ENCODE measurements at regions not wholly inside any gene's neighbourhood (a gene's known extent, or its start where the extent isn't known, plus 50 kb on each side); places are given as distances from the start of the nearest gene placed in this dataset.

GRCh38 chr3:5429517-5429890 is 242.0 kb downstream of the EDEM1 start:
- DNase-seq: no peak

DNA sequence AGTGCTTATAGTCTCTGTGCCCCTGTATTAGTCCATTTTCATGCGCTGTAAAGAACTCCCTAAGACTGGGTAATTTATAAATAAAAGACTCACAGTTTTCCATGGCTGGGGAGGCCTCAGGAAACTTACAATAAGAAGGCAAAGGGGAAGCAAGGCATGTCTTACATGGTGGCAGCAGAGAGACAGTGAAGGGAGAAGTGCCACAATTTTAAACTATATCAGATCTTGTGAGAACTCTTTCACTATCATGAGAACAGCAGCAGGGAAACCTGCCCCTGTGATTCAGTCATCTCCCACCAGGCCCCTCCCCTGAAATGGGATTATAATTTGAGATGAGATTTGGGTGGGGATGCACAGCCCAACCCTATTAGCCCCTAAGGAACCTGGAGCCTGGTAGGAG is 243.2 kb downstream of the EDEM1 start:
- DNase-seq: no peak

GRCh38 chr3:5431146-5431545 is 243.6 kb downstream of the EDEM1 start:
- no peak for DNase-seq

DNA sequence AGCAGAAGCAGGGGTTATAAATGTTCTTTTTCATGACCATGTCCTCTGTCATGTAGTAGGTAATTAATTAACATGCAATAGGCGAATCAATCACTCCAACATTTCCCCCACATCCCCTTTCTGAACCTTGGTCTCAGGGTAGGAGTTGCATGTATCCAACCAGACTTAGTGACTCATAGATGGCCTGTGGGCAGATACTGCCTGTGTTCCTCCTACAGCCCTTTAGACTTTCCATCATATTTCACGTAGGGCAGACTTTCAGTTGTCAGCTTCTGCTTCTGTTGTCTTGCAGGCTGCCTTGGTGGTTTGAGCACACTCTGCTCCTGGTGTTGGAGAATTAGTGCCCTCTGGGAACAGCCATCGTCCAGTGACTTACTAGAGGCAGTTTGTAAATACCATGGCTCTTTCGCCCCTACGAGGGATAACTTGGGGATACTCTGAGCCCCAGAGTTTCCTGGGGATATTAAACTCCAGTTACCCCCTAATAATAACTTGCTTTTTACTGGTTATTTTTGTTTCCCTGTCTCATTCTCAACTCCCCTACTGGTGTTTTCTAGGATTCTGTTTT is 244.4 kb downstream of the EDEM1 start:
- no peak for DNase-seq

DNA sequence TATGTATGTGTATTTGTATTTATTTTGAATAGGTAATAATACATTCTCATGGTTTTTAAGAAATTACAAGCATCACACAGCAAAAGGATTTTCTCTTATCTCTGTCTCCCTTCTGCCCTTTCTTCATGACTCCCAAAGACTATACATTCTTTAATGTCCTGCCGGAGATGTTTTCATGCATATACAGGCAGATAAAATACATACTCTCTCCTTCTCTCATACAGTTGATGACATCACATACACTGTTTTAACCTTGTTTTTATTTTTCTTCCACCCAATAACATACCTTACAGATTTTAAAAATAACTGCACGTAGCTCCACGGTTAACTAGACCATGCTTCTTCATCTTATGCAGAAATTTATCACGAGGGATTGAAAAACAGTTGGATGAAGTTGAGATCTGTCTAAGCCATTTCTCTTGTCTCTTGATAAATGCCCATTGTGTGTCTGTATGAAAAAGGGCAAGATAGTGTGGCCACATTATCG is 249.8 kb downstream of the EDEM1 start:
- no peak for DNase-seq

GRCh38 chr3:5437783-5438323 is 250.3 kb downstream of the EDEM1 start:
- no peak for DNase-seq

DNA sequence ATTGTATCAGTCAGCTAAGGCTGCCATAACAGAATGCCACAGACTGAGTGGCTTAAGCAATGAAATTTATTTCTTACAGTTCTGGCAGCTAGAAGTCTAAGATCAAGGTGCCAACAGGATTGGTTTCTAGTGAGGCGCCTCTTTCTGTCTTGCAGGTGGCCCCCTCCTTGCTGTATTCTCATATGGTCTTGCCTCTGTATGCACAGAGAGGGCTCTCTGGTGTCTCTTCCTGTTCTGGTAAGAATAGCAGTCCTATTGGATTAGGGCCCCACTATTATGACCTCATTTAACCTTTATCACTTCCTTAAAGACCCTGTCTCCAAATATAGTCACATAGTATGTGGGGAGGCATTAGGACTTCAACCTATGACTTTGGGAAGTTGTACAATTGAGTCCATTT is 253.9 kb downstream of the EDEM1 start:
- no peak for DNase-seq

- DNase-seq: no peak
Observed at GRCh38 chr3:5442106-5442785, 254.7 kb downstream of the EDEM1 start.

DNA sequence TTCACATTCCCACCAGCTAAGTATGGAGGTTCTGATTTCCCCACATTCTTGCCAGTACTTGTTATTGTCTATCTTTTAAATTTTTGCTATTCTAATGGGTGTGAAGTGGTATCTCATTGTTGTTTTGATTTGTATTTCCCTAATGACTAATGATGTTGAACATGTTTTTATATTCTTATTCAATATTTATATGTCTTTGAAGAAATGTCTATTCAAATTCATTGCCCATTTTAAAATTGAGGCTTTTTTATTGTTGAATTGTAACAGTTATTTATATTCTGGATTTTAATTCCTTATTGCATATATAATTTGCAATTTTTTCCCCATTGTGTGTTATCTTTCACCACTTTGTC is 255.3 kb downstream of the EDEM1 start:
- no peak for DNase-seq

- no peak for DNase-seq
Observed at GRCh38 chr3:5444253-5444652, 256.7 kb downstream of the EDEM1 start.

DNA sequence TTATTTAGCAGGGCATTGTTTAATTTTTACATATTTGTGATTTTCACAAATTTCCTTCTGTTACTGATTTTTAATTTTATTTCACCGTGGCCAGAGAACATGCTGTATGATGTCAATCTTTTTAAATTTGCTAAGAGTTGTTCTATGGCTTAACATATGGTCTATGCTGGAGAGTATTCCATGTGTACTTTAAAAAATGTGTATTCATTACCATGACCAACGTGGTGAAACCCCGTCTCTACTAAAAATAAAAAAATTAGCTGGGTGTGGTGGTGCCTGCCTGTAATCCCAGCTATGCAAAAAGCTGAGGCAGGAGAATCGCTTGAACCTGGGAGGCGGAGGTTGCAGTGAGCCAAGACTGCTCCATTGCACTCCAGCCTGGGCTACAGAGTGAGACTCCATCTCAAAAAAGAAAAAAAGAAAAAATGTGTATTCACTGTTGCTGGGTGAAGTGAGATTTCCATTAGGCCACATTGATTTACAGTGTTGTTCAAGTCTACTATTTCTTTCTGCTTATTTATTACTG is 258.2 kb downstream of the EDEM1 start:
- DNase-seq: no peak

- no peak for DNase-seq
Observed at GRCh38 chr3:5448246-5448645, 260.7 kb downstream of the EDEM1 start.

DNA sequence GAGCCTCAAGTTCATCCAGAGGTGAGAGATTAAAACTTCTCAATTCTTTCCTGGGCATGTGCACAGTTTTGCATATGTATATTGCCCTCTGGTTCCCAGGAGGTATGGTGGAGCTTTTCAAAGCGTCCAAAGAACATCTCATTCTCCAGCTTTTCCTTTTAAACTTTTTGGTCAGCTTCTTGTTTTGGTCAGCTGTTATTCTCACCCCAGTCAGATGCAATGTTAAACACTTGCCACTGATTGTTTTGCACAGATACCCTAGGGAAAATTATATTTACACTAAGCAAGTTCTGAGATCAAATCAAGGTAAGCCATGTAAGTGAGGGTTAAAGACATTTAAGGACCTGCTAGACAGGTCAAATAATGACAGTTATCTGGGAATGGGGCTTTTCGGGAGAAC is 261.3 kb downstream of the EDEM1 start:
- DNase-seq: no peak

GRCh38 chr3:5456199-5456598 is 268.7 kb downstream of the EDEM1 start:
- no peak for DNase-seq

GRCh38 chr3:5458526-5458925 is 271.0 kb downstream of the EDEM1 start:
- no peak for DNase-seq

DNA sequence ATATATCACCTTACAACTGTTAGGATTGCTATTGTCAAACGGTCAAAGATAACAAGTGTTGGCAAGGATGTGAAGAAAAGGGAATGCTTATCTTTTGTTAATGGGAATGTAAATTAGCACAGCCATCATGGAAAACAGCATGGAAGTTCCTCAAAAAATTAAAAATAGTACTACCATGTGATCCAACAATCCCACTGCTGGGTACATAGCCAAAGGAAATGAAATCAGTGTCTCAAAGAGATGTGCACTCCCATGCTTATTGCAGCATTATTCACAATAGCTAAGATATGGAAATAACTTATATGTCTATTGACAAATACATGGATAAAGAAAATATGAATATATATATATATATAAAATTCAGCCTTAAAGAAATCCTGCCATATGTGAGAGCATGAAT is 274.6 kb downstream of the EDEM1 start:
- no peak for DNase-seq

DNA sequence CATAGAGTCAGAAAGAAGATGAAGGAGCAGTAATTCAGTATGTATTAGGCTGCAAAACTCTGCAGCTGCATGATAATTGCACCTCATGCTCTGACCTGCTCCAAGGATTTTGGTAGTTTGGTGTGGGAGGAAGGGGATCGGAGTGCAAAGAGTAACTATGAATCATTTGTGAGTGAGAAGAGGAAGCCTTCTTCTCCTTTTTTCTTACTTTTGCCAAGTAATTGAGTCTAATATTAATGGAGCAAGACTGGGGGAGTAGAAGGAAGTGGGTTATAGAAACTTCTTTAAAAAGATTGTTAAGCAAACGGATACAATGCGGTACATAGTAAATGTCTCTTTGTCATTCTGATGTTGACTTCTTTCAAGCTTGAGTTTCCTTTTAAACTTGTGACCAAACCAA is 276.5 kb downstream of the EDEM1 start:
- DNase-seq: no peak

DNA sequence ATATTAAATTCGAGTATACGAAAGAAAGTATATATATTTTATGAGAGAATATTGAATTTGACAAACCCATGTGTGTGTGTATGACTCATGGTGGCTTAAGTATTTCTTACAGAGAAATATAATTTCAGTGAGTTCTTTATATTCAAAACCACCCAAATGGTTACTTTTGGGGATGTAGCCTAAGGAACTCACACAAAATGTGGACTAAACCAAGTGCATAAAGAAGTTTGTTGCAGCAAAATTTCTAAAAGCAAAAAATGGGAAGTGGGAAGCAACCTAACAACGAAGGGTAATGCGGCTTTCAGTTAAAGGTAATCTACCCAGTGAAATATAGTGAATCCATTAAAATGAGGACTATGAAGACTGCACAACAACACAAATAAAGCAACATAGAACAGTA is 277.1 kb downstream of the EDEM1 start:
- no peak for DNase-seq

GRCh38 chr3:5465183-5465582 is 277.7 kb downstream of the EDEM1 start:
- DNase-seq: no peak

- no peak for DNase-seq
Observed at GRCh38 chr3:5466065-5466464, 278.6 kb downstream of the EDEM1 start.

DNA sequence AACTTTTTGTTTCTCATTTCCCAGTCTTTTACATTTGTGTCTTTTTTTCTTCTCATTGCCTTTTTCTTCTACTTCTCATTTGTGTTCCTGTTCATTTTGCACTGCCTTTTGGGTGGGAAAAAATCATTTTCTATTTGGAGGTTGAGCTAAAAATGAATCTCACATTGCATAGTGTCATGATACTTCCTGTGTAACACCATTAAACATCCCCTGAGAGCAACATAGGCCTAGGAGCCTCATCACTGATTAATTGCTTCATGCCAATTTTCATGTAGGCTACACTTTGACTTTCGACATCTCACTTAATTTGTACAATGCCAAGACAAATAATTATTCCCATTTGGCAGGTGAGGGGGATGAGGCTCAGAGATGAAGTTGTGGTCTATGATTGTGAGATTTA is 279.2 kb downstream of the EDEM1 start:
- DNase-seq: no peak

DNA sequence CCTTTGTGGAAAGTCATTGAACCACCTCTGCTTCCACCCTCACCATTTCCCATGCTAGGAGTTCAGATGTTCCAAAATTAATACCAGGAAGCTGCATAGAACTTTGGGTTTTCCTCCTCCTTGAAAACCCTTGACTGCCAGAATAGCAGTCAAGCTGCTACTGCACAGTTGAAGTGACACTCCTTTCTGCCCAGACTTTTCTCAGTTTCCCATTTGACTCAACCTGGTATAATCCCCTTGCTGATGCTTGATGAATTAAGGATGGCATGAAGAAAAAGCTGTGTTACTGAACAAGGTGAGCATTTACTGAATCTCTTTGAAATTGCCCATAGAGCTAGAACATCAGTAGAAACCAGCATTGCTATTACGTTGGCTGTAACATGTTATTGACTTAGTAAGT is 286.0 kb downstream of the EDEM1 start:
- no peak for DNase-seq

DNA sequence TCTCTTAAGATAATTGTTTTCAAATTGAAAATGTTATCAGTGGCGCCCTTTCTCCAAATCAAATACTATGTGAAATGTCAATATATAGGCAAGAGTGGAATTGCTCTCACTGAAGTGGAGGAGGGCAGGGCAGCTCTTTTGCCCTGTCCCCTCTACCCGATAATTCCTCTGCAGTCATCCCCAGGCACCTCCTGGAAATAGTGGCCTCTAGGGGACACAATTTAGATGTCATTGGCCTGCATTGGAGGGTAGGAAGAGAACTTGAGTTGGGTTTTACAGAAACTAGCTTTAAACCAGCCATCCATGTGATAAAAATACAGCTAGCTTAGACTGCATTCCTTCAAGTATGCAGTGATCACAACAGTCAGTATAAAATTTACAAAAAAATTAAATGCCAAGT is 288.9 kb downstream of the EDEM1 start:
- no peak for DNase-seq

GRCh38 chr3:5479229-5479799 is 291.8 kb downstream of the EDEM1 start:
- DNase-seq: no peak

Measured in NCI-H2171 treated with DMSO at 0.1 percent for 48 hours (cell line).